Head of caudate nucleus (tissue), 42 donors: ENCODE measurements at regions not wholly inside any gene's neighbourhood (a gene's known extent, or its start where the extent isn't known, plus 50 kb on each side); places are given as distances from the start of the nearest gene placed in this dataset.
A peak's percentile ranks its signal among the peaks of the same experiment; 100 is the strongest.
"Not testable (repeated sequence)": the region's sequence is repeated elsewhere in the genome, so short reads cannot be mapped to it uniquely, and the experiment has no call there.

ENCODE experiments used
- DNase-seq, 42 donors: peaks; one replicate each; pipeline versions ENCODE4 v3.0.0 to v3.0.0-alpha.2; 2020 to 2021; ENCODE audit warnings: mixed read lengths in 7 of 42
- intact Hi-C: fragments of 100-400 bp; cut with DNase I; formaldehyde crosslinking; loops from one replicate; pipeline ENCODE4 v1.15.0; 2022

GRCh38 chr3:7977245-7978086, 524.2 kb upstream of the LMCD1 start:
- intact Hi-C loops, result no loop called here
- DNase-seq, result peak in 1 of 42 donors; percentile 8

GRCh38 chr3:7978087-7978422, 523.6 kb upstream of the LMCD1 start:
- DNase-seq, result peak; percentile 18 to 87 (median 66)
- intact Hi-C loops, result no loop called here

- no peak for DNase-seq
- intact Hi-C loops, result no loop called here
Observed at GRCh38 chr3:7982126-7982525, 519.5 kb upstream of the LMCD1 start.

GRCh38 chr3:7999384-7999783, 502.2 kb upstream of the LMCD1 start:
- intact Hi-C loops, result no loop called here
- DNase-seq, result no peak

- DNase-seq, result no peak
- intact Hi-C loops, result no loop called here
Observed at GRCh38 chr3:8001307-8001706, 500.3 kb upstream of the LMCD1 start.

- peak in 6 of 42 donors; percentile 9 to 44 (median 13) for DNase-seq
- intact Hi-C loops, result no loop called here
Observed at GRCh38 chr3:8001712-8002111, 499.9 kb upstream of the LMCD1 start.

GRCh38 chr3:8011902-8012301, 489.7 kb upstream of the LMCD1 start:
- DNase-seq, result no peak
- intact Hi-C loops, result no loop called here

GRCh38 chr3:8020047-8020841, 481.4 kb upstream of the LMCD1 start:
- intact Hi-C loops, result no loop called here
- DNase-seq, result no peak

- intact Hi-C loops, result no loop called here
- DNase-seq, result no peak
Observed at GRCh38 chr3:8027954-8028353, 473.7 kb upstream of the LMCD1 start.

- intact Hi-C loops, result no loop called here
- DNase-seq, result no peak
Observed at GRCh38 chr3:8050283-8050682, 451.3 kb upstream of the LMCD1 start.

- peak in 23 of 42 donors; percentile 2 to 55 (median 14) for DNase-seq
- intact Hi-C loops, result no loop called here
Observed at GRCh38 chr3:8052659-8053058, 449.0 kb upstream of the LMCD1 start.

- not testable (repeated sequence) for DNase-seq
Observed at GRCh38 chr3:8068135-8068534, 433.5 kb upstream of the LMCD1 start.

GRCh38 chr3:8069471-8069870, 432.2 kb upstream of the LMCD1 start:
- intact Hi-C loops, result no loop called here
- no peak for DNase-seq

More at GRCh38 chr3:8068135-8068534, 433.5 kb upstream of the LMCD1 start:
- intact Hi-C loops, result not testable (repeated sequence)

GRCh38 chr3:8070011-8070410, 431.6 kb upstream of the LMCD1 start:
- no peak for DNase-seq
- intact Hi-C loops, result no loop called here

- intact Hi-C loops, DNase-seq: not testable (repeated sequence)
Observed at GRCh38 chr3:8074740-8075139, 426.9 kb upstream of the LMCD1 start.

- intact Hi-C loops, result no loop called here
- no peak for DNase-seq
Observed at GRCh38 chr3:8077126-8077525, 424.5 kb upstream of the LMCD1 start.

- intact Hi-C loops, result no loop called here
Observed at GRCh38 chr3:8080464-8080863, 421.2 kb upstream of the LMCD1 start.

GRCh38 chr3:8085498-8085897, 416.1 kb upstream of the LMCD1 start:
- intact Hi-C loops, result no loop called here

More at GRCh38 chr3:8080464-8080863, 421.2 kb upstream of the LMCD1 start:
- no peak for DNase-seq

GRCh38 chr3:8087951-8088350, 413.7 kb upstream of the LMCD1 start:
- intact Hi-C loops, result no loop called here
- DNase-seq, result no peak

More at GRCh38 chr3:8085498-8085897, 416.1 kb upstream of the LMCD1 start:
- DNase-seq, result no peak

- no peak for DNase-seq
- intact Hi-C loops, result no loop called here
Observed at GRCh38 chr3:8094415-8094814, 407.2 kb upstream of the LMCD1 start.
